H1 (cell line): ENCODE measurements at regions not wholly inside any gene's neighbourhood (a gene's known extent, or its start where the extent isn't known, plus 50 kb on each side); places are given as distances from the start of the nearest gene placed in this dataset.

Experiments used
- CTCF ChIA-PET: fragments of 300-600 bp; sonication (Branson Sonifier 250); formaldehyde crosslinking; loops from one replicate; lab custom pipeline; 2021; ENCODE audit not compliant: partially characterized antibody; lab: Charles Lee
- POLR2A ChIA-PET: fragments of 300-600 bp; sonication (Branson Sonifier 250); formaldehyde crosslinking; loops from one replicate; lab custom pipeline; 2021; ENCODE audit warnings: inconsistent platforms; ENCODE audit not compliant: partially characterized antibody; lab: Charles Lee
- DNase-seq, 2 experiments: peaks; one replicate each; pipeline versions ENCODE4 v3.0.0 to v3.0.0-alpha.2; 2010 to 2022; ENCODE audit warnings: low spot score in 2 of 2, low read depth in 1 of 2, mixed read lengths in 1 of 2
- FAIRE-seq: peaks from 2 replicates; lab custom pipeline; 2011; peaks lifted over from hg19 to GRCh38; lab: Jason Lieb, UNC
- H2AFZ ChIP-seq: 2 replicates; pipeline ENCODE4 v1.8.1; 2012; ENCODE audit warnings: low read length, inconsistent platforms
- H2AK5ac ChIP-seq: 2 replicates; pipeline ENCODE4 v1.6.1; 2013; ENCODE audit warnings: low read depth, low read length
- H2BK120ac ChIP-seq: replicated peaks from 2 replicates; pipeline ENCODE3; 2013; ENCODE audit warnings: low read depth, low read length, inconsistent platforms
- H2BK12ac ChIP-seq: 2 replicates; pipeline ENCODE4 v1.6.1; 2013; ENCODE audit warnings: low read depth, low read length
- H2BK15ac ChIP-seq: 2 replicates; pipeline ENCODE4 v1.6.1; 2013; ENCODE audit warnings: low read length
- H2BK20ac ChIP-seq: 2 replicates; pipeline ENCODE4 v1.6.1; 2013; ENCODE audit warnings: low read length
- H2BK5ac ChIP-seq: 2 replicates; pipeline ENCODE4 v1.6.1; 2013; ENCODE audit warnings: low read depth, low read length
- H3K14ac ChIP-seq: 2 replicates; pipeline ENCODE4 v1.6.1; 2013; ENCODE audit warnings: inconsistent platforms; ENCODE audit not compliant: insufficient read length
- H3K18ac ChIP-seq: 2 replicates; pipeline ENCODE4 v1.6.1; 2013; ENCODE audit warnings: low read length; ENCODE audit errors: extremely low read depth
- H3K23ac ChIP-seq: 2 replicates; pipeline ENCODE4 v1.6.1; 2013; ENCODE audit warnings: inconsistent platforms; ENCODE audit not compliant: insufficient read length
- H3K23me2 ChIP-seq: 2 replicates; pipeline ENCODE4 v1.6.1; 2013; ENCODE audit warnings: low read depth, low read length
- H3K27ac ChIP-seq: 2 replicates; pipeline ENCODE4 v1.6.1; 2011; ENCODE audit warnings: low read depth, low read length, inconsistent platforms
- H3K27me3 ChIP-seq, 4 experiments: replicated peaks in 1 of 4; 1 replicate in 1 of 4; 2 replicates in 3 of 4; pipeline versions ENCODE4 v1.6.1 to v1.8.1; 2011 to 2013; ENCODE audit warnings: low read length in 3 of 4, mild to moderate bottlenecking in 3 of 4, inconsistent platforms in 2 of 4, mixed read lengths in 2 of 4, moderate library complexity in 1 of 4; ENCODE audit not compliant: control insufficient read depth in 3 of 4, insufficient read depth in 3 of 4; ENCODE audit errors: extremely low read depth in 1 of 4
- H3K36me3 ChIP-seq, 4 experiments: 2 replicates each; pipeline versions ENCODE4 v1.6.1 to v1.8.1; 2011 to 2013; ENCODE audit warnings: mild to moderate bottlenecking in 4 of 4, low read length in 3 of 4, moderate library complexity in 2 of 4, control low read depth in 1 of 4, inconsistent platforms in 1 of 4; ENCODE audit not compliant: insufficient read depth in 4 of 4, control insufficient read depth in 2 of 4
- H3K4ac ChIP-seq: replicated peaks from 2 replicates; pipeline ENCODE3; 2013; ENCODE audit warnings: low read length, low read depth, mixed read lengths, inconsistent platforms; ENCODE audit not compliant: insufficient read length
- H3K4me1 ChIP-seq, 4 experiments: replicated peaks in 1 of 4; 1 replicate in 1 of 4; 2 replicates in 3 of 4; pipeline versions ENCODE4 v1.6.1 to v1.8.1; 2011 to 2013; ENCODE audit warnings: low read length in 3 of 4, inconsistent platforms in 2 of 4, mixed read lengths in 1 of 4; ENCODE audit not compliant: insufficient read depth in 4 of 4, control insufficient read depth in 3 of 4
- H3K4me2 ChIP-seq, 2 experiments: 2 replicates each; pipeline versions ENCODE4 v1.6.1 to v1.8.1; 2011 to 2013; ENCODE audit warnings: low read depth in 2 of 2, low read length in 2 of 2, control low read depth in 1 of 2, inconsistent platforms in 1 of 2, mild to moderate bottlenecking in 1 of 2; ENCODE audit not compliant: insufficient read depth in 1 of 2
- H3K4me3 ChIP-seq, 4 experiments: fragments of 200-600, 300-600 bp in 1 of 4; sonication (generic), shearing (Covaris generic), sonication (Bioruptor Twin) in 1 of 4; 2 replicates each; pipeline versions ENCODE4 v1.5.1 to v1.8.1; 2011 to 2016; ENCODE audit warnings: low read length in 4 of 4, low read depth in 3 of 4, control low read depth in 2 of 4, inconsistent platforms in 2 of 4, mild to moderate bottlenecking in 2 of 4, mixed read lengths in 1 of 4, moderate library complexity in 1 of 4; ENCODE audit not compliant: insufficient read depth in 2 of 4; ENCODE audit errors: extremely low read depth in 1 of 4
- H3K56ac ChIP-seq: replicated peaks from 2 replicates; pipeline ENCODE3; 2013; ENCODE audit warnings: low read depth, mild to moderate bottlenecking, mixed read lengths, low read length, inconsistent platforms; ENCODE audit not compliant: insufficient read length
- H3K79me1 ChIP-seq: 2 replicates; pipeline ENCODE4 v1.6.1; 2013; ENCODE audit warnings: low read depth, low read length, control low read depth
- H3K79me2 ChIP-seq, 2 experiments: 2 replicates each; pipeline versions ENCODE4 v1.6.1 to v1.8.1; 2012 to 2013; ENCODE audit warnings: low read length in 2 of 2, mild to moderate bottlenecking in 2 of 2, inconsistent platforms in 1 of 2; ENCODE audit not compliant: insufficient read depth in 2 of 2, control insufficient read depth in 1 of 2
- H3K9ac ChIP-seq, 4 experiments: replicated peaks in 1 of 4; 1 replicate in 1 of 4; 2 replicates in 3 of 4; pipeline versions ENCODE4 v1.6.1 to v1.8.1; 2011 to 2013; ENCODE audit warnings: low read depth in 3 of 4, low read length in 3 of 4, control low read depth in 2 of 4, mild to moderate bottlenecking in 2 of 4, moderate library complexity in 2 of 4, inconsistent platforms in 1 of 4; ENCODE audit errors: extremely low read depth in 1 of 4
- H3K9me3 ChIP-seq, 2 experiments: 2 replicates each; pipeline versions ENCODE4 v1.6.1 to v1.8.1; 2012 to 2013; ENCODE audit warnings: mild to moderate bottlenecking in 2 of 2, moderate library complexity in 2 of 2, control low read depth in 1 of 2, inconsistent platforms in 1 of 2, low read depth in 1 of 2, low read length in 1 of 2, mixed read lengths in 1 of 2; ENCODE audit not compliant: insufficient read depth in 2 of 2
- H4K20me1 ChIP-seq, 2 experiments: replicated peaks in 1 of 2; 2 replicates each; pipeline versions ENCODE3 to v1.8.1; 2011 to 2013; ENCODE audit warnings: inconsistent platforms in 2 of 2, low read length in 2 of 2, mild to moderate bottlenecking in 1 of 2; ENCODE audit not compliant: insufficient read depth in 2 of 2, control insufficient read depth in 1 of 2
- H4K5ac ChIP-seq: 2 replicates; pipeline ENCODE4 v1.6.1; 2013; ENCODE audit warnings: low read length, low read depth, mixed read lengths, inconsistent platforms; ENCODE audit not compliant: insufficient read length
- H4K8ac ChIP-seq: 2 replicates; pipeline ENCODE4 v1.8.0; 2013; ENCODE audit warnings: mild to moderate bottlenecking, moderate library complexity, low read length, inconsistent platforms; ENCODE audit not compliant: insufficient read depth; ENCODE audit errors: extremely low read depth
- H4K91ac ChIP-seq: replicated peaks from 2 replicates; pipeline ENCODE3; 2013; ENCODE audit warnings: low read length, mixed read lengths, inconsistent platforms; ENCODE audit not compliant: insufficient read length
- CEBPB ChIP-seq: IDR thresholded peaks from 2 replicates; pipeline ENCODE4 v1.6.1; 2012; ENCODE audit warnings: low read depth, low read length
- WGBS, 2 experiments: shearing (Covaris generic) in 1 of 2; methylation state at CpG; one replicate each; pipeline versions ENCODE4 v1.1.6 to v1.1.7; 2013 to 2015; ENCODE audit warnings: low lambda C conversion rate in 2 of 2, mixed read lengths in 2 of 2, inconsistent platforms in 1 of 2, low coverage in 1 of 2, missing lambda C conversion rate in 1 of 2; ENCODE audit not compliant: insufficient replicate concordance in 2 of 2, insufficient coverage in 1 of 2, insufficient read length in 1 of 2; ENCODE audit errors: extremely low coverage in 1 of 2, missing lambda C conversion rate in 1 of 2; 5-methylcytosine and 5-hydroxymethylcytosine counted together

DNA sequence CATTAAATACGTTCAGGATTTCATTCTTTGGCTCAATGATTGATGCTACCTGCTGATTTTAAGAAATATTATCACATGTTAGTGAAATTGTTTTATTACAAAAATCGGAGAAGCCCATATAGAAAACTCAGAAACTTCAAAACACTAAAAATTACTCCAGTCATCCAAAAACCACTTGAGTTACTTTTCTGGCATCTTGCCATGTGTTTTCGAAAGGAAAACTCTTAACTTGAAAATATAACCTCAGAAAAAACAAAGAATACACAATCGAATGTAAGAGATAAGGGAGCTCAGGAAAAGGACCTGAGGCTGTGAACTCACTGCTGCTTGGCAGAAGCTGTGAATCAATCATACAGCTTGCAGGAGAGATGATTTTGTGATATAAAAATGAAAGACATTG, 151.3 kb upstream of the SLITRK3 start:
- Histone ChIP-seq H4K20me1 (no peaks in the 10 kb centered on the region), H3K18ac (no peak overlapping the region), H3K36me3 (no peaks in the 10 kb centered on the region), H2BK120ac (no peak overlapping the region), H3K4me1 (no peaks in the 10 kb centered on the region), H3K9me3 (no peaks in the 10 kb centered on the region; a peak in 1 of 4 replicates), H3K23me2 (no peaks in the 10 kb centered on the region), H3K27me3 (no peaks in the 10 kb centered on the region), H3K23ac (no peak overlapping the region), H3K9ac (no peak overlapping the region), H2AK5ac (no peak overlapping the region), H3K27ac (no peak overlapping the region), H2AFZ (no peak overlapping the region), H3K79me2 (no peaks in the 10 kb centered on the region), H2BK12ac (no peak overlapping the region), H2BK15ac (no peak overlapping the region), H3K4me3 (no peak overlapping the region), H2BK5ac (no peak overlapping the region), H3K4me2 (no peak overlapping the region), H3K79me1 (no peaks in the 10 kb centered on the region), H4K91ac (no peak overlapping the region), H3K4ac (no peak overlapping the region), H4K5ac (no peak overlapping the region), H4K8ac (no peak overlapping the region), H3K56ac (no peak overlapping the region), H3K14ac (no peak overlapping the region), H2BK20ac (no peak overlapping the region)
- ChIA-PET CTCF (no interaction called here), POLR2A (no interaction called here)
- DNase-seq = no peak
- TF ChIP-seq CEBPB = no peak
- no peak for FAIRE-seq
- WGBS, 2 experiments = 94% methylated on average over 4 of the region's 4 CpGs; no CpG with 5 or more reads in 1 of the 2 experiments
